Pulmonary artery endothelial cell (primary cell): ENCODE measurements at regions not wholly inside any gene's neighbourhood (a gene's known extent, or its start where the extent isn't known, plus 50 kb on each side); places are given as distances from the start of the nearest gene placed in this dataset.
"Not testable (repeated sequence)": the region's sequence is repeated elsewhere in the genome, so short reads cannot be mapped to it uniquely, and the experiment has no call there.

Source experiments
- DNase-seq: peaks from one replicate; pipeline ENCODE4 v3.0.0-alpha.2; 2011; ENCODE audit warnings: low read depth, low spot score

DNA sequence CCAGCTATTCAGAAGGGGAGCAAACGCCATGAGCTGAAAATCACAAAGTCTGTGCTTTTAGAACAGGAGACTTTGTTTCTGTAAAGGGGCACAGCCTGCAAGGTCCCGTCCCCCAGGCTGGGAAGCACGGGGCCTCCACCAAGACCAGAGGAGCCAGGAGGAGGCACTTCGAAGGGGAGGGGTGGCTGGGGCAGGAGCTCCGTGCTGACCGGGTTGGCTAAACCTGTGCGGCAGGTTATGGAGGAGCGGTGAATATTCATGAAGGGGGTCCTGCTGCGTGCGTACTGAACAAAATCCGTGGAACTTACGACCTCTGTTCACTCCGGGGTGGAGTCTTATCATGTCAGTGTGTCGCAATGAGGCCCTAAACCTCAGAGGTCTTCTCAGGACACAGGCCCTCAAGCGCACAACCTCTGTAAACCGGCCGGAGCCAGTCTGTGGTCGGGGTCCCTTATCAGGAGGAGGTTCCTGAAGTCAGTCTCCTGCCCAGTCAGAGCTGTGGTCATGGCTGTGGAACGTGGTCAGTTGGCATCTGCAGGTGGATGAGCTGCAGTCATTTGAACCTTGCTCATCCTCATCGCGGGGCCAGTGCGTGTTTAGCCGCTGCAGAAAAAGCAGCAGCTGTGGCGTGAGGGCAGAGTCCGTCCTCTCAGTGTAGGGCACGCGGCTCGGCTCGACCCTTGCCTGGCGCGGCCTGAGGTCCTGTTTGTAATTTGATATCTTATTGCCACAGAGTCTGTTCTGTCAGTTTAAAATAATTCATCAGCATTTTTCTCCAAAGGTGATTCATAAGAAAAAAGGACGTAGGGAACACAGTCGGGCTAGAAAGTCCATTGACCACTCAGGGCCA lies 5507.7 kb upstream of the TPTE start:
- not testable (repeated sequence) for DNase-seq

DNA sequence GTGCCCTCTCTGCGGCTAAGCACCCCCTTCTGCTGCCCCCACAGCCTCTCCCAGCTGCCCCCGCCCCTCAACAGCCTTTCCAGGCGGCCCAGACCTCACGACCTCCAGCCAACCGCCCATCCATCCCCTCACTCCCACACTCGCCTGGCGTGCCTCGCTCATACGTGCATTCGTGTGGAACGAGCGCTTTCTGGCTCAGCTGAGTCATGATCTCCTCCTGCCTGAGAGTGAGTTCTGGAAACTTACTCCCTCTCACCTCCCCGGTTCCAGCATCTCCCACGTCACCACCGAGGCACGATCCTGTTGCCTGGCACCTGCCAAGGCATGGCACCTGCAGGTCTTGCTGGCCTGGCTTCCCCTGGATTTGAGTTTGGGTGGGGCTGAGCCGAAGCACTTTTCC lies 5506.2 kb upstream of the TPTE start:
- DNase-seq = not testable (repeated sequence)

DNA sequence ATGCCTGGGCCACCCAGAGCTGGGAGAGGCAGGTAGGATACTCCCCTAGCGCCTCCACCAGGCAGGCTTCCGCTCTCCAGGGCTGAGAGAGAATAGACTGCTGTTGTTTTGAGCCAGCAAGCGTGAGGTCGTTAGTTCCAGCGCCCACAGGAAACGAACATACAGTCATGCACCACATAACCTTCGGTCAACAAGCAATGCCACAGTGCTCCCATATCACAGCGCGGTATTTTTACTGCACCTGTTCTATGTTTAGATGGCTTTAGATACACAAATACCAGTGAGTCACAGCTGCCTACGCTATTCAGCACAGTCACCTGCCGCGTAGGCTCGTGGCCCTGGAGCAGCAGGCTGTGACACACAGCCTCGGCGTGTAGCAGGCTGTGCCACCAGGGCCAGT lies 5502.3 kb upstream of the TPTE start:
- not testable (repeated sequence) for DNase-seq

DNA sequence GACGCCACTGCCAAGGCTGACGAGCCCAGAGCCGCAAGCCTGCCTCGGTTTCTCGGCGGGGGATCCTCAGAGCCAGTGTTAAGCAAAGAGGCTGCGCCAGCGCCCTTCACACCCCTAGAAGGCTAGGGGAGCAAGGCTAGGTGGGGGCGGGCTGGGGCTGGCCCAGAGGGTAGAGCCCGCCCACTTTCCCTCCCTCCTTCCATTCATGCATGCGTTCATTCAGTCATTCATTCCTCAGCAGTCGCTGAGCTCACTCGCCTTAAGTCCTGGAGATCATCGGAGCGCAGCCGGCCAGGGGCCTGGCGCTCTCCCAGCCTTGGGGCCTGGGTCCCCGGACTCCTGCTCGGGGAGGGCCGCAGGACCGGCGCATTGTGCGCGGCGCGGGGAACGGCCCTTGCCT lies 5499.6 kb upstream of the TPTE start:
- DNase-seq = not testable (repeated sequence)

DNA sequence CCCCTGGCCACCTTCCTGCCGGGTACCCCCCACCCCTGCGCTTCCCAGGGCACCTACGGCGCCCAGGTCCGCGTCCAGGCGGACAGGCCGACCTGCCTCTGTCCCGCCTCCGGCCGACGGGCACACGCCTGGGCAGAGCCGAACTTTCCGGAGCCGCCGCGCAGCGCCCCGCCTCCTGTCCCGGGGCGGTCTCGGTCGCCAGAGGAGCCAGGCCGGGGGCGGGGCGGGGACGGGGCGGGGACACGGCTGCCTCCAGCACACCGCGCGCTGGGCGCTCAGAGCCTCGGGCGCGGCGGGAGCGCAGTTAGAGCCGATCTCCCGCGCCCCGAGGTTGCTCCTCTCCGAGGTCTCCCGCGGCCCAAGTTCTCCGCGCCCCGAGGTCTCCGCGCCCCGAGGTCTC lies 5499.1 kb upstream of the TPTE start:
- DNase-seq = not testable (repeated sequence)

DNA sequence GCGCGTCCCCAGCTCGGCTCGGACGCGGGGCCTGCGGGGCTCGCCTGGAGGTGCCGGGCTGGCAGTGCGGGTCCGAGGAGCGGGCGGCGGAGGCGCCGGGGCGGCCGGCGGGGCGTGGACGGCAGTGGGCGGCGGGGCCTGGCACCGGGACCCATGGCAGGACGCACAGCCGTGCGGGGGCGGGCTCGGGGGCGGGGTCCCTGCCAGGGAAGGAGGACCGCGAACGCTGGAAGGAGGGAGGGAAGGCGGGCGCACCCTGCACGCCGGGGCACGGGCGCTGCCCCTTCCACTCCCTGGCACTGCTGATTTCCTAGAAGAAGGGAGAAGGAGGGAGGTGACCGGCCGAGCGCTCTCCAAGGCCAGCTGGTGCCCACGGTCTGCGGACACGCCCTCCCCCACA lies 5498.6 kb upstream of the TPTE start:
- DNase-seq = not testable (repeated sequence)

DNA sequence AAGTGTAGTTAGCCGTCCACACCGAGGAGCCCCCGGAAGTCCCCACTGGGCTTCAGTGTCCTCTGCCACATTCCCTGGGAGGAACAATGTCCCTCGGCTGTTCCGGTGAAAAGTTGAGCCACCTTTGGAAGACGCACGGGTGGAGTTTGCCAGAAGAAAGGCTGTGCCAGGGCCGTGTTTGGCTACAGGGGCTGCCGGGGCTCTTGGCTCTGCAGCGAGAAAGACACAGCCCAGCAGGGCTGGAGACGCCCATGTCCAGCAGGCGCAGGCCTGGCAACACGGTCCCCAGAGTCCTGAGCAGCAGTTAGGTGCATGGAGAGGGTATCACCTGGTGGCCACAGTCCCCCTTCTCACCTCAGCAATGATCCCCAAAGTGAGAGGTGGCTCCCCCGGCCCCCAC lies 5486.2 kb upstream of the TPTE start:
- DNase-seq = not testable (repeated sequence)

DNA sequence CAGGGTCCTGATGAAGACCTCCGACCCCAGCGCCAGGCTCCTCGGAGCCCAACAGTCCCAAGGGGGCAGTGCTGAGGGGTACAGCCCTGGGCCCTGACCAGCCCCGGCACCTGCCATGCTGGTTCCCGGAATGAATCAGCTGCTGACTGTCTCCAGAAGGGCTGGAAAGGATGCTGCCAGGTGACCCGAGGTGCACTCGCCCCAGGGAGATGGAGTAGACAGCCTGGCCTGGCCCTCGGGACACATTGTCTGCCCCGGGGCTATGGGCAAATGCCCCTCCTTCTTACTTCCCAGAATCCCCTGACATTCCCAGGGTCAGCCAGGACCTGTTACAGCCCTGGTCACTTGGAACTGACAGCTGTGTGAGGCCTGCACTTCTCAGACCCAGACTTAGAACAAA lies 5485.8 kb upstream of the TPTE start:
- not testable (repeated sequence) for DNase-seq

DNA sequence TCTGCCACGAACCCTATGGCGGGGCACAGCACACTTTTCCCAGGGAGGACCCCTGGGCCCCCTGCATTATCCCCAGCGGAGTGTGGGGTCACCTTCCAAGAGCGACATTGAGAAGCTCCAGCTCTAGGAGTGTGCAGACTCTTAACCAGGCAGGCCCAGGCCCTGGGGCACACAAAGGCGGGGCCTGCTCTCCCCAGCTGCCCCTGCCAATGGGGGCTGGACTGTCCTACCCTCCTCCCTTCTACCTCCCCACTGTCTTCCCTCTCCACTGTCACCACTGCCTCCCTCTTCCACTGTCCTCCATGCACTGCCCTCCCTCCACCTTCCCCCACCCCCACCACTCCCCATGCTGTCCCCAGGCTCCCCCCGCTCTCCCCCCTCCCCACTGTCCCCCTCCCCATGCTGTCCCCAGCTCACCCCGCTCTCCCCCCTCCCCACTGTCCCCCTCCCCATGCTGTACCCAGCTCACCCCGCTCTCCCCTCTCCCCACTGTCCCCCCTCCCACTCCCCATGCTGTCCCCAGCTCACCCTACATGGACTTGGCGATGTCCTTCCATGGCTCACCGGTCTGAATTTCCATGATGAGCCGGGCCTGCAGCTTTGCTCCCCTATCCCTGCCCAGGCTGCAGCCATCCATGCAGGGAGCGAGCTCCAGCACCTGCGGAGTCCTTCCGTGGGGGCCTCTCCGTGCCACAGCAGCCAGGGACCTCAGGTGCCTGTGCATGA lies 5483.6 kb upstream of the TPTE start:
- not testable (repeated sequence) for DNase-seq

DNA sequence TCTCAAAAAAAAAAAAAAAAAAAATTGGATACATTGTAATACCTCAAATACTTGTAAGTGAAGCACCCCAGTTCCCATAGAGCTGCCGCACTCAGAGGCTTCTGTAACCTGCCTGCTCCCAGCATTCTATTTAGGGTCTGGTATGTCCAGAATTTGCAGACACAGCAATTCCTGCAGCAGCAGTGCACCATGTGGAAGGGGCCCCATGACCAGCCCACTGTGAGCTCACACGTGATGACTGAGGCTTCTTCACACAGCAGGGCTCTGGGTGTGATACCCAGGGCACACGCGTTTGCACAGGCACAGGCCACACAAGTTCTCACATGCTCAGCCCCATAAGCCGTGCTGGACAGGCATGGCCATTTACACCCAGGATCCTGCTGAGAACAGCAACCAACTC lies 5481.5 kb upstream of the TPTE start:
- not testable (repeated sequence) for DNase-seq

DNA sequence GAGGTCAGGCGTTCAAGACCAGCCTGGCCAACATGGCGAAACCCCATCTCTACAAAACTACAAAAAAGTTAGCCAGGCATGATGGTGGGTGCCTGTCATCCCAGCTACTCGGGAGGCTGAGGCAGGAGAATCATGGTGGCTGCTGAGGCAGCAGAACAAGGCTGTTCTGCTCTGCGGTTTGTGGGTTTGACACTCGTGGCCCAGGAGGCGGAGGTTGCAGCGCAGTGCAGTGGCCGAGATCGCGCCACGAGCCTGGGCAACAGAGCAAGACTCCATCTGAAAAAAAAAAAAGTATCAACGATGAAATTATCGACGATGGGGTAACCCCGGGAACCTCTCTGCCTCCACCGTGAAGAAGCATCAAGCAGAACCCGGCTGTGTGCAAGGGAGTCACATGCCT lies 5478.8 kb upstream of the TPTE start:
- DNase-seq = not testable (repeated sequence)

DNA sequence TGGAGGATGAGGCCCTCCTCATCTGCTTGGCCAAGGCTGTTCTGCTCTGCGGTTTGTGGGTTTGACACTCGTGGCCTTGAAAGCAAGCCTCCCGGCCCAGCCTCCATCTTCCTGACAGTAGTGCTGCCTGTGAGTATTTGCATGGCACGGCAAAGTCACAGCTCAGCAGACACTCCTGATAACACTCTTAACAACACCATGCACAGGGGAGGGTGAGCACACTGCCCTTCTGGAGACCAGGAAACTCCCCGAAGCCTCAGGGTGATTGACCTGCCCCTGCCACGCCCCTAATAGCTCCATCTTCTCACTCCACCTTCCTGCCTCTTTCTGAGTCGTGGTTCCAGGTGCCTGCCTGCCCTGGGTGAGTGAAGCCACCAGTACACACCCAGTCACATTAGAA lies 5476.6 kb upstream of the TPTE start:
- not testable (repeated sequence) for DNase-seq

DNA sequence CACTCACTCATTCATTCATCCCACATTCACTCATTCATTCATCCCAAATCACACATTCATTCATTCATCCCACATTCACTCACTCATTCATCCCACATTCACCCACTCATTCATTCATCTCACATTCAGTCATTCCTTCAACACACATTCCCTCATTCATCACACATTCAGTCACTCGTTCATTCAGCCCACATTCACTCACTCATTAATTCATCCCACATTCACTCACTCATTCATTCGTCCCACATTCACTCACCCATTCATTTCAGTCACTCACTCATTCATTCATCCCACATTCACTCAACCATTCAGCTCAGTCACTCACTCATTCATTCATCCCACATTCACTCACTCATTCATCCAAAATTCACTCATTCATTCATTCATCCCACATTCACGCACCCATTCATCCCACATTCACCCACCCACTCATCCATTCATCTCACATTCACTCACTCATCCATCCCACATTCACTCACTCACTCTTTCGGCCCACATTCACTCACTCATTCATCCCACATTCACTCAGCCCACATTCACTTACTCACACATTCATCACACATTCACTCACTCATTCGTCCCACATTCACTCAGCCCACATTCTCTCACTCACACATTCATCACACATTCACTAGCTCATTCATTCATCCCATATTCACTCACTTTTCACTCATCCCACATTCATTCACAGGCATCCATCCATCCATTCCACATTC lies 5469.9 kb upstream of the TPTE start:
- DNase-seq = not testable (repeated sequence)

DNA sequence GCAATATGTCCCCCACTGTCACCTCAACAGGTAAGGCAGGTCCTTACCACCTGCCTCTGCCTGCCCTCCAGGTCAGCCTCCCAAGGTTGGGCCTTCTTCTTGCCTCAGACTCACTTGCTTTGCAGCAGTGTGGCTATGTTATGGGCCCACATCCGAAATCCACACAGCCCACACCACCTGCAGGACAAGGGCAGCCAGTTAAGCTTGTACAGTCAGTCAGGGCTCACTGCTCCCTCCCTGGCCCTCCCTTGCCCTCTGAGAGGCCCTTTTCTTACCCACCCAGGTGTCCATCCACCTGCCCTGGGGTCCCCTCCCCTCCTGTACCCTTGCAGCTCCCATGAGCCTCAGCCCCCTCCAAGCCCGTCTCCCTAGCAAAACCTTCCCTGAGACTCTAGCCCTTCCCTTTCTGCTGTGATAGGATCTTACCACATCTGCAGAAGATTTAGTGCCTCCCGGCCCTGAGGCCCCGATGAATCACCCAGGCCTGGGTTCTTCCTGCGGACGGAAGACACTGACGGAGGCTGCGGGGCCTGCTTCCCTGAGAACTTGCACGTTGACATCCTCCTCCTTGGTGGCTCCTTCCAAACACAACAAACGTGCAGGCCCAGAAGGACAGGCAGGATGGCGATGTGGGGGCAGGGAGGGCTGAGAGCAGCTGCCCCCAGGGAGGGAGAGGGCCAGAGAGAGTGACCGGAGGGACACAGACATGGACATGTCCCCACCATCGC lies 5466.2 kb upstream of the TPTE start:
- not testable (repeated sequence) for DNase-seq

DNA sequence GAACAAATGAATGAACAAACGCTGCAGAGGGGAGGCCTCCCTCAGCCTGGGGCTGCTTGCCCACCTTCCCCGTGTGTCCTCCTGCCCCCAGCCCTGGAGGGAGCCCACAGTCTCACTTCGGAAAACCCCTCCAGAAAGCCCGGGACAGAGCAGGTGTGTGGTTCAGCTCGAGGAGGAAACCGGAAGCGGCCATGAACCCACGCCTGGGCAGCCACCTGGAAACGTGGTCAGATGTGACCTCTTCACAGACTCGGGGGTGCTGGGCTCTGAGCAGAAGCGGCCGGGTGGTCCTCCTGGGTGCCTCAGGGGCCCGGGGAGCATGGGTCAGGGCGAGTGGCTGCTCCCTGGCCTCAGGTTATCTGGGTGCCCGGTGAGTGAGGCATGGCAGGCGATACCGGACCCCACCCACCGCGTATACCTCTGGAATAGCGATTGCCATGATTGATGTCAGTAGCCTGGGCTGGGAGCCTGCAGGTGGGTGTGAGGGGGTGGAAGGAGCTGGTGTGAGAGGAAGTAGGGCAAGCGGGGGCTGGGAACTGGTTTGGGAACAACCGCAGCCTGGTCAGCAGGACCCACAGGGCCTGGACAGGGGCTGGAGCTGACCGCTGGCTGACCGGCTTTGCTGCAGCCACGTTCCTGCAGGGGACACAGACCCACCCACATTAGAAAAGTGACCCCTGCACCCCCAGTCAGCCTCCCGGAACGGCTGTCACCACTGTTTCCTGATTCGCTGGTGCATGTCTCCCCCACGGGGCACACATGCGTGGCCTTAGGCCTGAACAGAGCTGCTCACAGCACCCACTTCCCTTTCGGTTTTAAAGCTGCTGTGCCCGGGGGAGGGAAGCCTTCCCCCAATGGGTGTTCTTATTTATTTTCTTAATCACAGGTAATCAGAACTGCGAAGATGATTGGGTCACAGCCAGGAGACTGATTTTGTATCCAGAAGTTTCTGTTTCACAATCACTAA lies 5465.1 kb upstream of the TPTE start:
- DNase-seq = not testable (repeated sequence)

DNA sequence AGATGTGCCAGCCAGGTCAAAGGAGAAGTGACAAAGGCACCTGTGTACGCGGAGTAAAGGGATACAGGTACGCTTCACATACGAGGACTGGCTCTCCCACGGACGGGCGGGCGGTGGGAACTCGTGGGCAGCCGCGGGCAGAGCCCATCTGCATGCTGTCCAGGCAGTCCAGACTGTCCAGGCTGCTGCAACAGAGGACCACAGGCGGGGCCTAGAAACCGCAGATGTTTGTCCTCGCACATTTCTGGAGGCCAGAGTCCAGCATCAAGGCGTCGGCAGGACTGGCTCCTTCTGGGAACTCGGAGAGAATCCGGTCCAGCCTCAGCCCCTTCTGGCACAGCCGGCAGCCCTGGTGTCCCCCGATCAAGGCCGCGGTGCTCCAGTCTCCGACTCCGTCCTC lies 5464.3 kb upstream of the TPTE start:
- not testable (repeated sequence) for DNase-seq

DNA sequence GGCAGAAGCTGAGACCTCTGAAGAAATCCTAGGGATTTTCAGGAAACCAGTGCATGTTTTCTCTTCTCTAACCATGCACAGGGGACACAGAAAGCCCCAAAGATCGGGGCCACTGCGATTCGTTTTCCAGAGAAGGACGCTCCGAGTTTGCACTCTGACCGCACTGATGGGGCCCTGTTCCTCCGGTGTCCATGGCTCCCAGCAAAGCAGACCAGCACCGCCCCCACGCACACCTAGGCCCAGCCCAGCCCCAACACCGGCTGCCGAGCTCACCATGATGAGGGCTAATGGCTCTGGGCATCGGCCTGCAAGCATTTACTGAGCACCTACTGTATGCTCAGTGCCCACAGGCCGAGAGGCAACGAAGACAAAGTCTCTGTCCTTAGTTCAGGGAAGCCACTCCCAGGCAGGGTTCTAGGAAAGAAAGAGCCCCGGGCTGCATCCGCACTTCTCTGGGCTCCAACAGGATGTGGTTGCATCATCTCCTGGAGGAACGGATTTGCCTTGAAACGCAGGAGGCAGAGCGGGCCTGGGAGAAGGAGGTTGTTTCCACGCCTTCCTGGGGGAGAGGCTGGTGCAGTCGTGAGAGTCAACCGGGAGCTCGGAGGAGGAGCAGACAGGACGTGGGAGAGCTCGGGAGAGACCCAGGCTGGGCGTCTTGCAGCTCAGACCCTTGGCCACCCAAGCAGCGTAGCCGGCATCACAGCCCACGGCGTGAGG lies 5460.9 kb upstream of the TPTE start:
- DNase-seq = not testable (repeated sequence)

DNA sequence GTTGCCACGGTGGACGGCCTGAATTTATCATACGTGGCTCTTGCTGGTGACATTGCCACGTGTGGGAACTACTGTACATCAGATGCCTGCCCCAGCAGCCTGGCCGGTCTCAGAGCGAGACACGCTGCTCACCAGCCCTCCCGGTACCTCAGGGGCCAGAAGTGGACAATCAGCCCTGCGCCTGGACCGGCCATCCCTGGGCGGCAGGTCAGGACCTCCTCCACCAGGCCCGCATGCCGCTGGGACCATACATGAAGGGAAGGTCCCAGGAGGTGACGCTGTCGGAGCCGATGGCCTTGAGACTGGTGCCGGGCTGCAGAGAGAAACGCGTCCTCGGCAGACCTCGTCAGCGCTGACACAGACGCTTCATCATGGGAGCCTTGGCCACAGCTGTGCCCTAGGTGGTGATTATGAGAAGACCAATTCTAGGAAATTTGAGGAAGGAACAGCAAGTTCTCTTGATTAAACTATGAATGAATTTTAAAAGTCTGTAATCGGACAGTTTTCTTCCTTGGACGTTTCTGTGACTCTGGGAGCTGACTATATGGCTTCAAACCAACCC lies 5456.7 kb upstream of the TPTE start:
- not testable (repeated sequence) for DNase-seq
